Fibroblast of skin of back (primary cell): ENCODE measurements at regions not wholly inside any gene's neighbourhood (a gene's known extent, or its start where the extent isn't known, plus 50 kb on each side); places are given as distances from the start of the nearest gene placed in this dataset.
"Not testable (repeated sequence)": the region's sequence is repeated elsewhere in the genome, so short reads cannot be mapped to it uniquely, and the experiment has no call there.

Experiments used
- DNase-seq: peaks from one replicate; pipeline ENCODE4 v3.0.0-alpha.2; 2013

GRCh38 chr7:1300636-1301035 lies 68.0 kb downstream of the UNCX start:
- no peak for DNase-seq

GRCh38 chr7:1301054-1301881 lies 68.6 kb downstream of the UNCX start:
- no peak for DNase-seq

- no peak for DNase-seq
Observed at GRCh38 chr7:1301882-1302251, 69.2 kb downstream of the UNCX start.

GRCh38 chr7:1302936-1303335 lies 70.3 kb downstream of the UNCX start:
- DNase-seq = no peak

DNA sequence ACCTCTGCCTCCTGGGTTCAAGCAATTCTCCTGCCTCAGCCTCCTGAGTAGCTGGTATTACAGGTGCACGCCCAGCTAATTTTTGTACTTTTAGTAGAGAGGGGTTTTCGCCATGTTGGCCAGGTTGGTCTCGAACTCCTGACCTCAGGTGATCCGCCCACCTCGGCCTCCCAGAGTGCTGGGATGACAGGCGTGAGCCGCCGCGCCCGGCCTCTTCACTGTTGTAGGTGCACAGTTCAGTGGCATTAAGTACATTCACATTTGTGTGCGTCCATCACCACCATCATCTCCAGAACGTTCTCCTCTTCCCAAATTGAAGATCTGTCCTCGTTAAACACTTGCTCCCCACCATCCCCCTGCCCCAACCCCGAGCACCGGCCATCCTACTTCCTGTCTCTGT lies 71.3 kb downstream of the UNCX start:
- not testable (repeated sequence) for DNase-seq

DNA sequence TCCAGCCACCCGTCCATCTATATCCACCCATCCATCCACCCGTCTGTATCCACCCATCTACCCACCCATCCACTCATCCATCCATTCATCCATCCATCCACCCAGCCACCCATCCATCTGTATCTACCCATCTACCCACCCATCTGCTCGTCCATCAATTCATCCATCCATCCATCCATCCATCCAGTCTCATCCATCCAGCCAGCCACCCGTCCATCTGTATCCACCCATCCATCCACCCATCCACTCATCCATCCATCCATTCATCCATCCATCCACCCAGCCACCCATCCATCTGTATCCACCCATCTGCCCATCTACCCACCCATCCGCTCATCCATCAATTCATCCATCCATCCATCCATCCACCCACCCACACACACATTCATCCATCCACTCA lies 73.2 kb downstream of the UNCX start:
- DNase-seq = no peak

- DNase-seq = no peak
Observed at GRCh38 chr7:1307828-1308227, 75.2 kb downstream of the UNCX start.

DNA sequence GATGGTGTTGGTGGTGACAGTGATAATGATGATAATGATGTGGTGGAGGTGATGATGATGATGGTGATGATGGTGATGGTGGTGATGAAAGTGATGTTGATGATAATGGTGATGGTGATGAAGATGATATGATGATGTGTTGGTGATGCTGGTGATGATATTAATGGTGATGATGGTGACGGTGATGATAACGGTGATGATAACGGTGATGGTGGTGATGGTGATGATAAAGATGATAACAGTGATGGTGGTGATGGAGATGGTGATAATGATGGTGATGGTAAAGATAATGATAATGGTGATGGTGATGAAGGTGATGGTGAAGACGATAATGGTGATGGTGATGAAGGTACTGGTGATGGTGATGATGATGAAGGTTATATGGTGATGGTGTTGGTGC lies 76.6 kb downstream of the UNCX start:
- no peak for DNase-seq

DNA sequence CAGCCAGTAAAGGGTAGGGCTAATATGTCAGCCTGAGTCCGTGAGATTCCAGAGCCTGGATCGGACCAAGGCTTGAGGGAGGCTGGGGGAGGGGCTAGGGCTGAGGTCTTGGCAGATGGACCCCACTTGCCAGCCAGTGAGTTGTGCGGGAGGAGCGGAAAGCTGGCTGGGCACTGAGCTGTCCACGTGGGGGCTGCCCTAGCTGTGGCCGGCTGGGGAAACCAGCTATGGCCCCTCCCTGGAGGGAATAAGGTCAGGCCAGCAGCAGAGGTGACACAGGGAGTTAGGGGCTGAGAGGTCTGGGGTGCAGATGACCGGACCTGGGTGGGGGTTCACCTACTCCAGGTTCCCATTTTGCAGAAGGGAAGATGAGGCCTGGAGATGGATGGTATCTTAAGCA lies 77.3 kb downstream of the UNCX start:
- no peak for DNase-seq

- DNase-seq = no peak
Observed at GRCh38 chr7:1310936-1311335, 78.3 kb downstream of the UNCX start.

DNA sequence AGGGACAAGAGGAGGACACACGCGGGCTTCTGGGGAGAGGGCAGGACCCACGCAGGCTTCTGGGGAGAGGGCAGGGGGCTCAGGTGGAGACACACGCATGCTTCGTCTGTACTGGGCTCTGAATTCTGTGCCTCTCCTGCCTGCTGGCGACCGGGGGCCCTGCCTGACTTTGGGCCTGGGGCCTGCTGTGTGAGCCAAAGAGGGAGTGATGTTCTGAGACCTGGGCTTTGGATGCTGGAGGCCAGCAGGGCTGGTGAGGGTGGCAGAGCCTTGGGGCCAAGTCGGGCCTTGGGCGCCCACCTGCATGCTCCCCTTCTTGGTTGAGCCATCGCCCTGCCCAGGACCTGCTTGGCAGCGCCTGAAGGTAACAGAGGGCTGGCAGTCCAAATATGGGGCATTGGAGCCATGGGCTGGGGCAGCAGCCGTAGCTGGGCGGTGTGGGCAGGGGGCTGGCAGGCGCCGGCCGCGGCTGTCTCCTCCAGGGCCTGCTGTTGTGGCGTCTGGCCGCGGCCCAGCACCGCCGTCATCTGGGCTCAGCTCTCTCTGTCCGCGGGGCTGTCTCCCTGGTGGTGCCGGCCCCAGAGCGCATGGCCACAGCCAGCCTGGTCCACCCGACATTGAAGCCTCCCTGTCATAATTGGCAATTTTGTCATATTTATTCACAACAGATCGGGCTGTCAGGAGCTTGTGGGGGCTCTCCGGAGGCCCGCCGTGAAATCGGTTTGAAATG lies 78.9 kb downstream of the UNCX start:
- no peak for DNase-seq

DNA sequence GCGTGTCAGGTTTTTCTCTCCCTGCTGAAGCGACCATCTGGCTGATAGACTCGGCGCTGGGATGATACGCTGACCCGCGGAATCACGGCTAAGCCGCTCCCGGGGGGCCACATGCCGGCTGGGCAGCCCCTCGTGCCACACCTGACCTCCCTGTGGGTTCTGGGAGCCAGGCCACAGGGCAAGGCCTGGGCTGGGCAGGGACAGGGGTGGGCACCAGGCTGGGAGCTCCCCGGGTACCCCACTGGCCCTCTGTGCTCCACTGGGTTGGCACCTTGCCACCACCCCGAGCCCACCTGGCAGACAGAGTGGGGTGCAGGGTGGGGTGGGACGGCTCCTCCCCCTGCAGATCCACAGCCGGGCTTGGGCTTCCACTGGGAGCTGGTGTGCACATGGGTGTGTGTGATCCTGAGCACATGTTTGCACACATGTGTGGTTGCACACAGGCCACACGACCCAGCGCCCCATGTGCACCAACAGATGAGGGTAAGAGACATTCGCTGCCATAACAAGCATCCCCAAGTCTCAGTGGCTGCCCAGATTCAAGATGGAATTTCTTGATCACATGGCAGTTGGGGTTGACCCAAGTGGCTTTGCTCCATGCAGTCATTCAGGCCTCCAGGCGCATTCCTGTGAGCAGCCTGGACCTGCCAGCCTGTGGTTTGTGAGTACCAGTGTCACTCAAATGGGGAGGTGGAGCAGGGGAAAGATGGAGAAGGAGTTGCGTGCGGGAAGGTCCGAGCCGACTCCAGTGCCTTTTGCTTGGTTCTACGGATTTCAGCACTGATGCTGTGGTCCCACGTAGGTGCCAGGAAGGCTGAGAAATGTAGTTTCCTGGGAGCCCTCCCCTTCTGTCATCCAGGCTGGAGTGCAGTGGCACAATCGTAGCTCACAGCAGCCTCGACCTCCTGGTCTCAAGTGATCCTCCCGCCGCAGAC lies 79.7 kb downstream of the UNCX start:
- no peak for DNase-seq

- no peak for DNase-seq
Observed at GRCh38 chr7:1313613-1314012, 80.9 kb downstream of the UNCX start.

GRCh38 chr7:1314021-1314907 lies 81.6 kb downstream of the UNCX start:
- no peak for DNase-seq

DNA sequence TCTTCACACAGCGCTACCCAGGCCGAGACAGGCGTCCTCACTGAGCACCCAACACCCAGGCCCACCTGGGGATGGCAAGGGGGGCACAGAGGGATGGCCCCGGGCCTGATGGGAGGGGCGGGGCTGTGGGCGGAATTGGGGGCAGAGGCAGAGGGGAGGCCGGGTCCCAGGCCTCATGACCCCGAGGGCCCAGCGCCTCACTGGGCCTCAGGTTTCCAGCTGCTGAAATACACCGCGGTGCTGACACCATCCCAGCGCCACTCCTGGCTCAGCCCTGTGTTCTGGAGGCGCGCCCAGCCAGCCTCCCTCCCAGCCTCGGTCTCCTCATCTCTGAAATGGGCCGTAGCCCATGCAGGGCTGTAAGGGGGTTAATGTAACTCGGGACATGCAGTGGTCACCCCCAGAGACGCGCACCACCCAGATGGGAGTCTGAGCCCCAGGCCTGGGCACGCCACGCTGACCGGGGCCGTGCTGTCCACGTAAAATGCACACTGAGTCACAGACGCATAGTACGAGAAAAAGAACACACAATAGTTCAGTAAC lies 82.3 kb downstream of the UNCX start:
- no peak for DNase-seq

- no peak for DNase-seq
Observed at GRCh38 chr7:1316086-1316485, 83.4 kb downstream of the UNCX start.

DNA sequence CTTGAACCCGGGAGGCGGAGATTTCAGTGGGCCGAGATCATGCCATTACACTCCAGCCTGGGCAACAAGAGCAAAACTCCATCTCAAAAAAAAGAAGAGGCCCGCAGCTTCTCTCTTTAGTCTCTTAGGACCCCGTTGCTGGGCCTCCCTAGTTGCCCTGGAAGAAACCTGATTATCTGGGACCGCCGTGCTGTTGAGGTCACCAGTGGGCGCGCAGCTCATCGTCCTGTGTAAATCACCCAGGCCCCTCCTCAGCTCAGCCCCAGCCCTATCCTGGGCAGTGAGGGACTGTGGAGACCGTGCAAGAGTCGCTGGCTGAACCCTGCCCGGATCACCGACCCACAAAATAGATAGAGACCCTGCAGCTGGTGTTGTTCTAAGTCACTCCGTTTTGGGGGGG lies 85.0 kb downstream of the UNCX start:
- no peak for DNase-seq

GRCh38 chr7:1318051-1318450 lies 85.4 kb downstream of the UNCX start:
- no peak for DNase-seq

GRCh38 chr7:1318661-1319060 lies 86.0 kb downstream of the UNCX start:
- no peak for DNase-seq

GRCh38 chr7:1320616-1321240 lies 88.1 kb downstream of the UNCX start:
- DNase-seq = no peak
